HG02571 (cell line): ENCODE measurements at regions not wholly inside any gene's neighbourhood (a gene's known extent, or its start where the extent isn't known, plus 50 kb on each side); places are given as distances from the start of the nearest gene placed in this dataset.
"Not testable (repeated sequence)": the region's sequence is repeated elsewhere in the genome, so short reads cannot be mapped to it uniquely, and the experiment has no call there.

Experiments
- ATAC-seq: cut with Tn5 transposase; IDR thresholded peaks from one replicate; pipeline ENCODE4 v1.9.1; 2021; ENCODE audit warnings: mild to moderate bottlenecking, moderate library complexity; ENCODE audit not compliant: unreplicated experiment

DNA sequence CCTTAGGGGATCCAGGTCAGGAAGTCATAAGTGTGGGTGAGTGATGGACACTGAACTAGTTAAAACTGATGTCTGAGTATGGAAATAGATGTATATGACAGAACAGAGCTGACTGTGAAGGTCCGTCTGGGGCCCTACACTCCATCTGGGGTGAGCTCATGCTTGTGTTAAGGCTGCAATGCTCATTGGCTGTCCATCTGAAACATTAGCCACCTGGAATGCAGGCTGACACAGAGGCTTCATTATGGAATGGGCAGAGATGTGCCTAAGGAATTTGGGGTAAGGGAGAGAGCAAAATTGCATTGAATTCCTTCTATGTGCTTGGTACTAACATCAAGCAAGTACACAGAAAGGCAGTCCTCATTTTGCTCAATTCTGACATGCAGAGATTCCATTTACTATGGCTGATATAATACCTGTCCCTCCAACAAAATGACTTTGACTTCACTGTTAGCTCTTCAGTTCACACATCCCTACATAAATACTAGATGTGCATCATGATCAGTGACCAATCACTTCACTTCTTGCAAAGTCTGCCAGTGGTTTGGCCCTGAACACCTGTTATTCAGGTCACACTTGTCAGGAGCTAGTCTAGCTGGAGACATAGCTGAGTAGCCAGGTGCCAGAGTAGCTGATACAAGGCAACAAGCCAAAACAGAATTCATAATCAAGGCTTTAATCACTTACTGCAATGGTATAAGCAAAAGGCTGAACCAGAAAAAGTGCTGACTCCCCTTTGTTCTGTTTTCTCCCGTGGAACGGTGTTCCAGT lies 128.9 kb upstream of the VWC2 start:
- ATAC-seq, result no peak

DNA sequence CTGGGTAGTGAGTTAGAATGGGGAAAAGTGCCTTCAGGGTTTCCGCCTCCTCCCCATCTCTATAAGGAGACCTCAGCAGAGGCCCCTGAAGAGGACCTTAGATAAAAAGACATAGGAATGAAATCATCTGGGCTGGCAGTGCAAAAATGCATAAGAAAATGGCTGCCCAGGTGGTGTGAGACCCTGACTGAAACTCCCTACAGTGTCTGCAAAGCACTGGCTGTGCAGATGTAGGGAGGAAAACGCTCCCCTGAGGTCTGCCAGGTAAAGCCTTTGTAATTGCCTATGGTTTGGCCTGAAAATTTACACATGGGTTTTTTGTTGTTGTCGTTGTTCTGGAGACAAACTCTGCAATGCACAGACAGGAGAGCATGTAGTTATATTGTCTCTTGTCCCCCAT lies 128.1 kb upstream of the VWC2 start:
- ATAC-seq, result no peak

DNA sequence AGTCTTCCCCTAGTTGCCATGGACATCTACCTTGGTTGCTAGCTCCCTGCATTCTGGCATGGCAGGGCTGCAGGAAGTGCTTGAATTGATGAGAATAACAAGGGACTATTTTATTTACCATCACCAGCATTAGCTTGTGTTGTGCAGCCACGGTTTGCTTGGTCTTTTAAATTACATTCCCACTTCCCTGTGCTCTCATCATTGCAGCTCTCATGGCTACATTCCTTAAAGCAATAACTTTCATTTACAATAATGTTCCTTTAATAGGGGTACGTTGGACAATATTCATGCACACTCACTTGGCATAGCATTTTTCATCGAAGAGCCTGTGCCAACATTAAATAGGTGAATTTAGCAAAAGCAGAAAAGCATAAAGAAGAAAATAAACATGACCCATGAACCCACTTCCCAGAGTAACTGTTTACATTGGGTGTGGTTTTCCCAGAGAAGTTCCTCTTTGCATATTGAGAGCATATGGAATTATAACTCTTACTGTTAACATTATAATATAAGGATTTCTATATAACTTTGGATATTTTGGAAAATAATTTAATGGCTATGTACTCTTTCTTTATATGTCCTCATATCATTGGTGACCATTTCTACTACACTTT lies 113.2 kb upstream of the VWC2 start:
- ATAC-seq, result no peak

DNA sequence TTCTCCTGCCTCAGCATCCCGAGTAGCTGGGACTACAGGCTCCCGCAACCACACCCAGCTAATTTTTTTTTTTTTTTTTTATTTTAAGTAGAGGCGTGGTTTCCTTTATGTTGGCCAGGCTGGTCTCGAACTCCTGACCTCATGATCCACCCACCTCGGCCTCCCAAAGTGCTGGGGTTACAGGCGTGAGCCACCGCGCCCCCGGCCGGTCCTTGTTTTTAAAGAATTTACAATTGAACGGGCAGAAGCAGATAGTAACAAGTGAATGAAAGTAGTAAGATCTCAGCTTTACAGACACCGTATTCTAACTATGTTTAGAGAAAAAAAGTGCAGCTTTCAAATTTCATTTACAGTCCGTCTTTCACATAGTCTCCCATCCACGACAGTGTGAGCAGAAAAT lies 112.5 kb upstream of the VWC2 start:
- ATAC-seq, result no peak

DNA sequence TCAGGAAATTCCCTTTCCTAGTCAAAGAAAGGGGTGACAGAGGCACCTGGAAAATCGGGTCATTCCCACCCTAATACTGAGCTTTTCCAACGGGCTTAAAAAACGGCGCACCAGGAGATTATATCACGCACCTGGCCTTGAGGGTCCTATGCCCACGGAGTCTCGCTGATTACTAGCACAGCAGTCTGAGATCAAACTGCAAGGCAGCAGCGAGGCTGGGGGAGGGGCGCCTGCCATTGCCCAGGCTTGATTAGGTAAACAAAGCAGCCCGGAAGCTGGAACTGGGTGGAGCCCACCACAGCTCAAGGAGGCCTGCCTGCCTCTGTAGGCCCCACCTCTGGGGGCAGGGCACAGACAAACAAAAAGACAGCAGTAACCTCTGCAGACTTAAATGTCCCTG lies 107.5 kb upstream of the VWC2 start:
- not testable (repeated sequence) for ATAC-seq

DNA sequence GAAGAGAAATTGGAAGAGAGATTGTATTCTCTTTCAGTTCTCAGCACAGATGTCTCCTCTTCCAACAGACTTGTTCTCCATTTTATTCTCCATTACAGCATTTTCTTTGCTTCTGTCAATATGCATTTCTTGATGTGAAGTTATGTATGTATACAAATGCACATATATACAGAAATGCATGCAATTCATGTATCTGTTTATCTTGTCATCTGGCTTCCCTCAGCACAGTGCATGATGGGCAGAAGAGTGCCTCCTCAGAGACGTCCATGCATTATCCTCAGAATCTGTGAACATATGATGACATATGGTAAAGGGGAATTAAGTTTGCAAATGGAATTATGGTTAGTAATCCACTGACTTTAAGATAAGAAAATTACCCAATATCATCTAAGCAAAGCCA lies 106.7 kb upstream of the VWC2 start:
- no peak for ATAC-seq

DNA sequence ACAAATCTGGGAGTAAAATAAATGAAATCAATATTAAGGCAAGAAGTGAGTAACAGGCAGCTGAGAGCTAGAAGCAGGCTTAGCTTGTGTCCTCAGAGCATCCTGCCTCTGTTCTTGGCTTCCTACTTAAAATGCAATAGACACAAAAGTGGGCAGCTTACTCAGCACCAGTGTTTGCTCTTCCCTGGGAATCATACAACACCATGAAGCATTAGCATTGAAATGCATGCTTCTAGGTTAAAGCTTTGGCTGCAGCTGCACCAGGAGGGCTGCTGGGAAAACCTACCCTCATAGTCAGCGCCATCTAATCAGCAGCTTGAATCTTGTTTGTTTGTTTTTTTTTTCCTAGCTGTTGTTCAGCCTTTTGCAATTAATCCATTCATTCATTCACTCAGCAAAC lies 104.2 kb upstream of the VWC2 start:
- ATAC-seq, result no peak

DNA sequence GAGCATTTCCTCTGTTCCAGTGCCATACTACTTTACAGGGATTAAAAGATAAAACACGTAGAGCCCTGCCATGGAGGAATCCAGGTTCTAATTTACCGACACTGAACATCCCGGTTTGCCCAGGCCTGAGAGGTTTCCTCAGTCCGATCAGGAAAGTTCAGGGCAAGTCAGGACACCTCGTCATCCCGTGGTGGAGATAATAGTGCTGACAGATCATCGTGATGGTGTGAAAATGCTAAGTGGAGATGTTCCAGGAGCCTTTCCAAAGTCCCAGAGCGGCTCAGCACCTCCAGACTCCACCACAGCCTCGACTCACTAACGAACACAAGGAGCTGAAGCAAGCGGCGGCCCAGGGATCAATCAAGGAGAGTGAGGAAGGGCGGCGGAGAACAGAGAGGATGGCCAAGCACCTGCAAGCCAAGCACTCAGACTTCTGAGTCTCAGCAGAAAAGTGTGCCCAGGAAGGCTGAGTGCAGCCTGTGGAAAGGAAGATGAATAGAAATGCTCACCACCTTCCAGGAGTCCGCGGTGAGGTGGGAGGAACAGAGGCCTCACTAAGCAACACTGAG lies 103.7 kb upstream of the VWC2 start:
- no peak for ATAC-seq

DNA sequence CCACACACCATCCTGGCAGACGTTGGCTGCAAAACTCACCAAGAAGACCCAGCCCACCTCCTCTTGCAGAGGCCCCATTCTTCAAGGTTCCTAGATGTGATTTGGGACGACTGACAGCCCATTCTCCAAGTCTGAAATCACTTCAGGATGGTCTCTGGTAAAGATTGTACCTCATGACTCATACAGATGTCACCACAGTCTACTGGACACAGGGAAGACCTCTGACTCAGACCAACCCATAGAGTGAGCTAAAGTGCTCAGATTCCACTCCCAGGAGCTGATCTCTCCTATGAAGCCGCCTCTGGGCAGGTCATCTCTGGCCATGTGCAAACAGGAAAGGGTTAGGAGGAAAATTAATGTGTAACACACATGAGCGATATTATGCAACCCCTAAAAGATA lies 102.4 kb upstream of the VWC2 start:
- ATAC-seq, result no peak

DNA sequence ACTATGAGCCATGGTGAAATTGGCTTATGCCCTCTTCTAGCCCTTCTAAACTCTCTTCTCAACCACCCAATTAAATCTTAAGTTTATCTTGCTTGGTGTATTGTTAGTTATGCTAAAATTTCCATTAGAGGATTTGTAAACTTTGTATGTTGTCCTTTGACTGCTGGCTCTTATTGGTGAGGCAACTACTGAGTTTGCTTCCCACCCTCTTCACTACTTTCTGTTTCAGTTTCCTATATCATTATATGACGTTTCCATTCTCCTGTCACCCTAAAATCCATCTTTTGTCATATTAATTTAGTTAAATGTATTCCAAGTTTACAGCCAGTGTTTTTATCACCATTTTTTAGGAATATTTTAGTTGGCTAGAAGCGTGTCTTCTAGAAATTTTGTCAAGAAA lies 80.9 kb upstream of the VWC2 start:
- no peak for ATAC-seq

DNA sequence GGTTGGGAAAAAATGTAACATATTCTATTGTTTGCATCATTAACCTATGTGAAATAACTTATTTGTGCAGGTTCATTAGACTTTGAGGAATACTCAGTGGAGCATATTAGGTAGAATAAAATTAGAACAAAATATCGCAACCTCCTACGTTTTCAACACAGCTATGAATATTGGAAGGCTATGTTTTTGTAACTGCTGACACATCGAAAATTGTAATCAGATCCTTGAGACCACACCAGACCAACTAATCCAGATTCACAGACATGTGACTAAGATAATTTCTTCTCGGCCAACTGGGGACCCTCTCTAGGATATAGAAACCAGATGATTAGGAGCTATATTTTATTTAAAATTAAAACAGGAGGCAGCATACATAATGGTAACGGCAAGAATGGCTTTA lies 77.5 kb upstream of the VWC2 start:
- no peak for ATAC-seq

DNA sequence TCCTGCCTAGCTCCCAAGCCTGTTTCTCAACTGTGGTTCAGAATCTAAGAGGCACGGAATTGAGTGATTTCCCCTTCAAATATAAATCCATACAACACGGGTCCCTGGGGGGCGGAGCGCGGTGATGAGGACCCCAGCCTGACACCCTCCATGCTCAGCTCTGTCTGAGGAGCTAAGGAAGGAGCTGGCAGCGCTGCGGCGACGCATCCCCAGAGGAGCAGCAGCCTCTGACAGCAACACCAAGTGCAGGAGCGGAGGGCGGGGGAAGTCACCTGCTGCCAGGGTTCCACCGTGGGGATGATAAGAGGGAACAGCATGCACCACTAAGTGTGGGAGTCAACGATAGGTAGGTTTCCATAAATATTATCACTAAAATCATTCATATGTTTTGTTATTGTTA lies 72.6 kb upstream of the VWC2 start:
- no peak for ATAC-seq

DNA sequence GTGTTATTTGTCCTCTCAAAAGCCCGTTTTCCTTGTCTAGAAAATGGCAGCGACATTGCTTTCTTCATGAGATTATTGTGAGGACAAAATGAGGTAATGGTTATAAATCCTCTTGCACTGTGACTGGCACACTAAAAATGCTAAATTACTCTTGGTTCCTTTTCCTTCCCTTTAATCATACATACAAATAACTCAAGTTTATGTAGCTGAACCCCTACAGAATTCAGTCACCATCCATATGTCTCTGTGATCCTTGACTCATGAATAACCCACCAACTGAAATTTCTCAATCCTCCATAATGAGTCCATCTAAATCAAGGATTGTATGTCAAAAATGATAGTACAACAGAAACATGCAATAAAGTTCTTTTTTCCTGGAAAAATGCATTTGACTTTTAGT lies 71.3 kb upstream of the VWC2 start:
- no peak for ATAC-seq

DNA sequence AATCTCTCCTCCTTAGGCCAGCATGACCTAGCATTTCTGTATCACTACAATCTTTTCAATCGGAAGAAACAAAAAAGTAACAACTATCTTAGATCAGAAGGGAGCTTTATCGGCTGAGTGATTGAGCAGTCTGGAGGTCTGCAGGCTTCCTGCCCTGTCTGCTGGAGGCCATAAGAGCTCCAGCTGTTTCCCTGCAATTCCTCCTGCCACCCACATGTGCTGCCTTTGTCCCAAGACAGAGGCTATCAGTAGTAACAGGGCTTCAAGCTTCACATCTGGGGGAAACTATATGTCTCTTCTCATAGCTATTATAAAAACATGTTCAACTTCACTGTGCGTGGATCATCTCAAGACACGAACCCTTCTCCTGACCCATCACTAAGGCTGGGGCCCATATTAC lies 70.1 kb upstream of the VWC2 start:
- ATAC-seq, result no peak

DNA sequence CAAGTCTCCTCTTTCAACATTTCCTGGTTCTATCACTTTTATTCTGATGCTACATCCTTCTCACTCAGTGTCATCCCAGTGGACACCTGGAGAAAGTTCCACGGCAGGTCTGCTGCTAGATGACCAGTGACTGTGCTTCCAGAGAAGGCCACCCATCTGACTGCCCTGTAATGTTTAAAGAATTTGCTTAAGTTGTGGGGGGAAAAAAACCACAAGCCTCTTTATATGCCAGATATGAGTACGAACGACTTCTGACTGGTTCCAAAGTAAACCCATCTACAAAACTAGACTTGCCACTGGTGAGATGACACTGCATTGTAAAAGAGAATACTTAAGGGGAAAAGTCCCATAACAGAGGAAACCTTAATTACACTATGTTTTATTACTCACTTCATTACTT lies 69.6 kb upstream of the VWC2 start:
- no peak for ATAC-seq

DNA sequence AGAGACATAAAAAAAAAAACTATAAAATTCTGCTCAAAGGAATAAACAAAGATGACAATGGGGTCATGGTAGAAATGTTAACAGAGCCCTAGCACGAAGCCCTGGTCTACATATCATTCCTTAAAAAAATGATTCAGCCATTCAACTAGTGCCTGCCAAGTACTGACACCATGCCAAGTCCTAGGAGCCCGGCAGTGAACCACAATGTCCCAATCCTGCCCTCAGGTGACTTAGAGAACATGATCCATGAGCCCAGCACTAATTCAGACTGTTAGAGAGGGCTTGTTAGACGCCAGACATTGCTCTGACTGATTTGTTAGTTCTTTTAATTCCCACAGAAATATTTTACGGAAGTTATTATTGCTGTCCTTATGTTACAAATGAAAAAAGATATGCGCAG lies 67.3 kb upstream of the VWC2 start:
- no peak for ATAC-seq

DNA sequence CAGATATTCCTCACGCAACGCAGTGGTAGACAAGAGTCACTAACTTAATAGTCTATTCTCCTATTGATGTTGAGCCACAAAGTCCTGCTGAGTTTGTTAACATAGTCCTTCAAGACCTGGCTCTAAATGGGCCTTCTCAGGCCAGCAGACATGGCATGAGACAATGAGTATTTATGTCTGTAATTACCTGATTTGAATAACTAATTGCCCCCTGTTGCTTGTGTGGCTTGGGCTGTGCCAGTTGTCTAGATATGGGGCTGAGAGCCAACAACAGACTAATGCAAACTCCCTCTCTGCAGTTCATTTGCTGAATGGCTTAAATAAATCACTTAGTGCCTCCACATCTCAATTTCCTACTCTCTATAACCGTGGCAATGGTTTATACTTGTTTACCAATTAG lies 65.5 kb upstream of the VWC2 start:
- ATAC-seq, result no peak

DNA sequence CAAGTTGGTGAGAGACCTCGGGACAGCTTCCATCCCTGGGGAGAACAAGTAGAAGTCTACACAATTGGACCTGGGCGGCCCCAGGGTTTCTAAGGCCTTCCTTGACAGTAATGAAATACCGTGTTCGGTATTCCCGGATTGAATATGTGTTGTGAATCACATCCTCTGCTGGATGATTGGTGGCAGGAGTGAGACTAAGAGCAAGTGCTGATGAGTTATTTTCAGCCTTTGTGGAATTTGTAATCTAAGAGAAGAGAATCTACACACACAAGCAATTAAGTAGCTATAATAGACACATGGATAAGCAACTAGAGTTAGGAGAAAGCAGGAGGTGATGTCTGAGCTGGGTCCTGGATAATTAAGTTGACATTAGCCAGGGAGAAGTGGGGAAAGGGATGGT lies 64.8 kb upstream of the VWC2 start:
- no peak for ATAC-seq

DNA sequence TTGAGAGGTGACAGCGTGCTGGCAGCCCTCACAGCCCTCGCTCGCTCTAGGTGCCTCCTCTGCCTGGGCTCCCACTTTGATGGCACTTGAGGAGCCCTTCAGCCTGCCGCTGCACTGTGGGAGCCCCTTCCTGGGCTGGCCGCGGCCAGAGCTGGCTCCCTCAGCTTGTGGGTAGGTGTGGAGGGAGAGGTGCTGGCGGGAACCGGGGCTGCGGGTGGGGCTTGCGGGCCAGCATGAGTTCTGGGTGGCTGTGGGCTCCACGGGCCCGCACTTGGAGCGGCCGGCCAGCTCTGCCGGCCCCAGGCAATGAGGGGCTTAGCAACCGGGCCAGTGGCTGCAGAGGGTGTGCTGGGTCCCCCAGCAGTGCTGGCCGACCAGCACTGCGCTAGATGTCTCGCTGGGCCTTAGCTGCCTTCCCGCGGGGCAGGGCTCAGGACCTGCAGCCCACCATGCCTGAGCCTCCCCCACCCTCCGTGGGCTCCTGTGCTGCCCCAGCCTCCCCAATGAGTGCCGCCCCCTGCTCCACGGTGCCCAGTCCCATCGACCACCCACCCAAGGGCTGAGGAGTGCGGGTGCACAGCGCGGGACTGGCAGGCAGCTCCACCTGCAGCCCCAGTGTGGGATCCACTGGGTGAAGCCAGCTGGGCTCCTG lies 62.2 kb upstream of the VWC2 start:
- ATAC-seq, result not testable (repeated sequence)

DNA sequence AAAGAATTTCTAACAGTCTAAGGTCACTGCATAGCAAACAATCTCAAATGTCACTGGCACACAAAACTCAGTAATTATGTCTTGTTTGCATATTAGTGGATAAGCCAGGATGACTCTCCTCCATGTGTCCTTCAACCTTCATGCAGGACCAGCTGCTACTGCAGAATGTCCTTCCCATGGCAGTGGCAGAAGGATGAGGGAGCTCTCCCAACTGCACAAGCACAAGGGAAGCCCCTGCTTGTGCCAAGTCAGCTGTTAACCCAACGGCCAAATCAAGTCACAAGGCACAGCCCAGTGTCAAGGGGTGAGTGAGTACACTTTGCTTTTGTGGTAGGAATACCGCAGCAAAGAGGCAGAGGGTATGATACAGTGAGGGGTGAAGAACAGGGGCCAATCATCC lies 59.3 kb upstream of the VWC2 start:
- no peak for ATAC-seq

DNA sequence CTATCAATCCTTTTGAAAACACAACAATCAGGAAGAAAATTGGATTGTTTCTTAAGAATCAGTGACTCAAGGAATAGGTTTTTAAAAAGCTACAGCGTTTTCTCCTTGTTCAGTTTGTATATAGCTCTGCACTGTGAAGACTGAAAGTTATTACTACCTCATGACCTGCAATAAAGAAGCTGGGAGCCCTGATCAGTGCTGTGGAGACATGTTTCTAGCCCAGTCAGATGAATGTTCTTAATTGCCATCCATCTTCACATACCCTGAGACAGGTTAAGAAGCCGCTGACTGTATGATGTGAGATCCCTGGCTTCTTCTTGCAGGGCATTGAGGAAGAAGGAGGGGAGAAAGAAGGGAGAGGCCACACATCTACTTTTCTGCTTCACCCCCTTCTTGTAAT lies 58.0 kb upstream of the VWC2 start:
- ATAC-seq, result no peak

DNA sequence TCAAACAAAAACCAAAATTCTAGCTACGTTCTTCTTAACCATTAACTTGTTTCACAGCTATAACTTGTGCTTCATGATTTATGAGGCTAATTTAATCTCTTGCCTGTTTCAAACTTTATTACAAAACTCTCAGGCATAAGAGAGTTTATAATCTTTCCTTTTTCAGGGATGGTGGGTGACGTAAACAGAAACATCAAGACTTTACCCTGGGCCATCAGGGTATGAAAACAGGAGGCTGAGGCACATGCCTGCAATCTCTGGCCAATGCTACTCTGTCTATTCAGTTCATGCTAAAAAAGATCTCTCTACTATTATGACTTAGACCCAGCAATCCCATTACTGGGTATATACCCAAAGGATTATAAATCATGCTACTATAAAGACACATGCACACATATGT lies 55.9 kb upstream of the VWC2 start:
- no peak for ATAC-seq
